GM19397 (cell line): ENCODE measurements at regions not wholly inside any gene's neighbourhood (a gene's known extent, or its start where the extent isn't known, plus 50 kb on each side); places are given as distances from the start of the nearest gene placed in this dataset.

Source experiments
- ATAC-seq: cut with Tn5 transposase; IDR thresholded peaks from one replicate; pipeline ENCODE4 v1.9.1; 2021; ENCODE audit warnings: mild to moderate bottlenecking, moderate library complexity; ENCODE audit not compliant: unreplicated experiment

DNA sequence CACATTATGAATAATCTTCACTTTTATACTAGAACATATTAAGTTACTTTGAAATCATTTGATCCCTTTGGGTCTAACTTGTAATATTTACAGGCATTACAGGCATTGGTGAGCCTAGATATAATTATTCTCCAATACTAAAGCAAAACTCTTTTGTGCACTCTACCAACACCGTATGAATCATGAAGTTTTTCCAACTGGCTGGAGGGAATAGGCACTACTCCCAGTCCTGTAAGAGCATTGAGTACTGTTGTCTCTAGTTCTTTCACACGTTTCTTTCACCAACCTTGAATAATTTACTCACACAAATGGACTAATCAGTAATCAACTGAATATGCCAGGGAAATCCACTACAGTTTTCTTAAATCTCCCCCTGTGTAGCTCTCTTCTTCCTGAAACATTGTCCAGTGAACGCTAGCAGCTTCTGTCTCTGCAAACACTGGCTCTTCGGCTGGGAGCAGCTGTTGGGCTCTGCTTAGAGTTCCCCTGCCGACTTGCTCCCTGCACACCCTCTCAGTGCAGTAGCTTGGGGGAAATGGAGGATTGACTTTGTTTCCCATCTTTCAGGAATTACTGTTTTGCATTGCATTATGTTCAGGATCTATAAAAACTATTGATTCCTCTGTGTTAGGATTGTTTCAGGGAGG lies 476.7 kb downstream of the RFC3 start:
- ATAC-seq, result no peak

GRCh38 chr13:34300559-34300958 lies 482.6 kb downstream of the RFC3 start:
- no peak for ATAC-seq

- ATAC-seq, result no peak
Measured at GRCh38 chr13:34302596-34302995, 484.6 kb downstream of the RFC3 start.

- ATAC-seq, result no peak
Measured at GRCh38 chr13:34303346-34303745, 485.4 kb downstream of the RFC3 start.

GRCh38 chr13:34307607-34308006 lies 489.7 kb downstream of the RFC3 start:
- ATAC-seq, result no peak

GRCh38 chr13:34308725-34309124 lies 490.8 kb downstream of the RFC3 start:
- ATAC-seq, result no peak

DNA sequence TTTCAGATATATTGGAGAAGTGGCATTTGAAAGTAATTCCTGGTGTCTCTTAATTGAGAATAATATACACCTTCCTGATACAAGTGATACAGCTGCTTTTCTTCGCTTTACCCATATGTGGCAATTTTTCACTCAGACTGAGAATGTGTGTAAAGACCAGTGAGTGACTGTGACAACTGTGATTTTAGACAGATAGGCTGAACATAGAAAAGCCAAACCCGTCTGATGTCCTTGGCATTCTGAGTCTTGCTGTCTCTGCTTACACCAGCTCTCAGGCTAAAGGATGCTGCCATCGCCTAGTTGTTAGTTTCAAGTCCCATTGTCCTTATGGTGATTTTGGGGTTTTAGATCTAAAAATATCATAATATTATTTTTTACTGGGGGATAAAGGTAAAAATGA lies 492.6 kb downstream of the RFC3 start:
- ATAC-seq, result no peak

DNA sequence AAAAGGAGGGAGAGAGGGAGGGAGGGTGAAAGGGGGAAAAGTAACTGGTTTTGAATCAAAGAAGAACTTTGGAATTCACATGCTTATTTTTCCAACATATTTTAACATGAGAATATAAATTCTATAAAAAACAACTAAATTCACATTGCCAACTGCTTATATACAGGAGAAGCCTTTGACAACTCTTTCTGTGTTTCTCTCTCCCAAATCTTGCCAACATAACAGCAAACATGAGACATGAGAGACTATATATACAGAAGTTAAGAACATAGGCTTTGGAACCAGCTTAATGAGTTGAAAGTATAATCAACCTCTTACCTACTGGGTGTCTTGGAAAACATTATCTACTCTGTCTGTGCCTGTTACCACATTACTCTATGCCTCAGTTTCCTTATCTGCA lies 493.3 kb downstream of the RFC3 start:
- ATAC-seq, result no peak

DNA sequence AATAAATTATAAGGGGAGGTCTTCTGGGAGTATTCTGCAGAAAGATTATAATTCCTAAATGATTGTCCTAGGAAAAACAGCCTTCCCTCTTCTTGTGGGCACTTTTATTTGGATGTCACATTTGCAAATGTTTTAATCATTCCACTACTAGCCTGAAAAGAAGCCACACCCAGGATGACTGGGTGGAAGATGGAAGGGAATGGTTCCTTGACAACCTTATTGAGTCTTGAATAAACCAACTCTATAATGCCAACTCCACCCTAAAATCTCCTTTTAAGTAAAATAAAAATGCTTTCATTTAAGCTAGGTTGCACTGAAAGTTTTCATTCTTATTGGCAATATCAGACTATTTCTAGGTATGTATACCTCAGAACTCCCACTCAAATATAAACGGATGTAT lies 494.6 kb downstream of the RFC3 start:
- no peak for ATAC-seq

DNA sequence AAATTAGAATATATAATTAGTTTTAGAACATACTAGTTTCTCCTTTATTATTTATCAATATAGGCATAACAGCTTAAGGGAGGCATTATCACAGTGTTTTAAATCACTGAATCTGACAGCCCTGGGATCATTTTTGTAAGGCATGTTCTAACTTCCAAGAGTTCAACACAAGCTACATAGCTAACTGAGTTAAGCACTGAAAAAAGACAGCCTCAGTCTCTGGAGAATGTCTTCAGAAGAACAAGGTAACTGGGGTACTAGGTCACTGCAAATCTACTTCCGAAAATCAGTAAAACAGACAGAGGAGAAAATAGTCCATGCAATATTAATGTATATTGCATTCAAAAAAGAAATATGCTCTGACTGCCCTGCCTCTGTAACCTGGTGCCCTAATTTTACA lies 502.1 kb downstream of the RFC3 start:
- ATAC-seq, result no peak

- ATAC-seq, result no peak
Measured at GRCh38 chr13:34322014-34322742, 504.2 kb downstream of the RFC3 start.

DNA sequence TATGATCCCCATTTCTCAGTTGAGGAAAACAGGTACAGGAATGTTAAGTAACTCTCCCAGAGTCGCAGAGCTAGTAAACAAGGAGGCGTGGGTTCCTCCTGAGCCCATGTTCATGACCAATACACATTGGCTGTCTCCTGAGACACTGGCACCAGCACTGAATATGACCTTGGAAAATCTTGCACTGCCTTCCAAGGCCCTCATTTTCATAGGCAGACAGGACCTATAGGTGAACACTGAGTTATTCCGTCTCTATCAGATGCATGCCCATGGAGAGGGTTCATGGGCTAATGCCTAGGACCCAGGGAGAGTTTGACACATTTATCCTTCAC lies 504.8 kb downstream of the RFC3 start:
- ATAC-seq, result no peak

DNA sequence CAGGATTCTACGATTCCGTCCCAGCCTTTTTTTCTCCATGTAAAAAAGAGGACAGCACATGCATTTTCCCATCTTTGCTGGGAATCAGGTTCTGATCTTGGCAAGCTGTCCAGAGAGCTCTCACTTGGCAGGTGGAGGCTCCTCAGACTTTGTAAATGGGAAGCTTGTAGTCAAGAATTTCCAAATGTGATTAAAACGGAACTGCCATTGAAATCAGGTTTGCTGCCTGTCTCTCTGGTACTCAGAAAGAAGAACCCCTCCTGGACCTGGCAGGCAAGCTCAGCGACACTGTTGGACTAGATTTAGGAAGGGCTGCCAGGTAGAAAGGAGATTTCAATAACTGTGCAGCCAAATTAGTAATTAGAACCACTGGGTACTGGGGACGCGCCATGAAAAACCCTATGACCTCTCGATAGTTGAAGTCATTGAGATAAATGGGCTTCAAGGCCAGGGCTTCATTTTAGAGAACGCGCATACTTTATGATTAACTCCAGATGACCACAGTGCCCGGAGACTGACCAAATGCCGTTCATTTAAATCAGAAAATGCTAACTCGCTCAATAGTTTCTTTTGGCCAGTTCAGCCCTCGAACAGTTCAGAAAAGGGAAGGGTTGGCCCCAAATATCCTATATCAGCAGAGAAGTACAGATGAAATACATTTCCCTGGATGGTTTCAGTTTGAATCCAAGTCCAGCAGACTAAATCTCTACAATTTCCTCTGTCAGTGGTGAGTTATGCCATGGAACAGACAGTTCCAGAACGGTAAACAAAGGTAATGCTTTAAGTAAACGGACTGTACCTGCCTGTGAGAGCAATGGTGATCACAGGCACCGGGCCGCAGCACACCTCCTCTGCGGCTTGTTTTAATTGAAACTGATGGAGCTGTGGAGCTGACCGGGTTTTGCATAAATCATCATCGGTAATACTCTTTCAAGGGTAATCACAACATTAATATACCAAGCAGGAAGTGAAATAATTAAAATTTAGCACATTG lies 517.4 kb downstream of the RFC3 start:
- no peak for ATAC-seq

GRCh38 chr13:34338102-34338501 lies 520.2 kb downstream of the RFC3 start:
- no peak for ATAC-seq

DNA sequence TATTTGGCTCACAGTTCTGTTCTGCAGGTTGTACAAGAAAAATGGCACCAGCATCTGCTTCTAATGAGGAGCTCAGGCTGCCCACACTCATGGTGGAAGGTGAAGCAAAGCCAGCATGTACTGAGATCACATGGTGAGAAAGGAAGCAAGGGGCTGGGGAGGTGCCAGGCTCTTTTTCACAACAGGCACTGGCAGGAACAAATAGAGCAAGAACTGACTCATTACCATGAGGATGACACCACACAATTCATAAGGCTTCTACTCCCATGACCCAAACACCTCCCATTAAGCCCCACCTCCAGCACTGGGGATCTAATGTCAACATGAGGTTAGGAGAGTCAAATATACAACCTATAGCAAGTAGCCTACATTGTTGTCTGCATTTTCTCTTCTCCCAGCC lies 522.6 kb downstream of the RFC3 start:
- no peak for ATAC-seq

DNA sequence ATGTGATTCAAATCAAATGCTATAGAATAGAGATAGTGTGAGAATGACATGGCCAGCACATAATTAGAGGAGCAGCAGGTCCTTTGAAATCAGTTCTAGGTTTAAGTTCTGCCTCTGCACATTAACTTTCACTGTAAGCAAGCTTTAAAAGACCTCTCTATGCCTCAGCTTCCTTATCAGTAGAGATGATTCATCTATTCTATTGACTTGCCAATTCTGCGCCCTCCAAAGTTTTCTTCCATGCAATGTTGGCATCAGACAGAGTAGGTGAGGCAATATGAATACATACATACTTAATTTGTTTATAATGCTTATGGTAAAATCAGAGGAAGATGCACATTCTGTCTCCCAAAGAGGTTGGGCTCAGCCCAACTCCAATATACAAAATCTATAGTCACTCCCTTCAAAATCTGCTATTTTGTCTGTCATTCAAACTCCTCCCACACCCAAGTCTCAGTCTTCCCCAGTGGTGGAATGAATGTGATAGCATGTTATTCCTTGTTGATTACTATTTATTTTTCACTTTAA lies 525.5 kb downstream of the RFC3 start:
- ATAC-seq, result no peak

- ATAC-seq, result no peak
Measured at GRCh38 chr13:34344816-34345215, 526.9 kb downstream of the RFC3 start.

GRCh38 chr13:34345258-34345965 lies 527.5 kb downstream of the RFC3 start:
- no peak for ATAC-seq

GRCh38 chr13:34346626-34347025 lies 528.7 kb downstream of the RFC3 start:
- no peak for ATAC-seq

GRCh38 chr13:34347784-34348573 lies 530.0 kb downstream of the RFC3 start:
- no peak for ATAC-seq
